ENCODE measurements at regions not wholly inside any gene's neighbourhood (a gene's known extent, or its start where the extent isn't known, plus 50 kb on each side); places are given as distances from the start of the nearest gene placed in this dataset.
"Not testable (repeated sequence)": the region's sequence is repeated elsewhere in the genome, so short reads cannot be mapped to it uniquely, and the experiment has no call there.

DNA sequence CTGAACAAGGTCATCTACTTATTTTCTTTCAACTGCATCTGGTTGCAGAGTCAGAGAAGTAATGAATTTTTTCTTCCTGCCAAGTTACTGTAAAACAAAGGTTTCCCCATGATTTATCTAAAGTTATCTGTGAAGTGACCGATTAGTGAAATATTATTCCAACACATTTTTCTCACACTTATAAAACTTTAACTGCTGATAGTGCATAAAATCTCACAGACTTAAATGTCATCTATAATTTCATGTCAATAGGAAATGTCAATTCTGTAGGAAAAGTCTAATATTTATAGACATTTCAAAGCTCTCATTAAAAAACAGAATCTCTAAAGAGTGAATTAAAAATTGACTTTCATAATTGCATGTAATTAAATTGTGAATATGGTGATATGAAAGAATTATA, 397.2 kb downstream of the SLITRK1 start:
- no peak for DNase-seq (ENCODE audit: low read depth, low spot score)

DNA sequence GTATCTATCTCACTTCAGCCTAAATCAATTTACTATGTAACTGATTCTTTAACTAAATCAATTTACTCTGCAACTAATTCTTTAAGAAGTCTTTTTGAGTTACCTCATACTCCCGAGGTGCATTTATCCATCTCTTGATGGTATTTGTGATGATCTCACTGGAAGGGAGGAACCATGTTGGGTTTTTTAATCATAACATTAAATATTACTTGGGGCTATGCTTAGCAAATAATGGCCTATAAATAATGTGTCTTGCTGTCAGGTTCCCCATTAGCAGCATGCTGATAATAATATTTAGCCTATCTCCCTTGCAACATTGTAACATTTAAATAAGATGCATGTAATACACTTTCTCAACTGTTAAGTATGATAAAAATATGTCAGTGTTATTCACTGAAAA, 411.3 kb downstream of the SLITRK1 start:
- DNase-seq (ENCODE audit: low read depth, low spot score): no peak

DNA sequence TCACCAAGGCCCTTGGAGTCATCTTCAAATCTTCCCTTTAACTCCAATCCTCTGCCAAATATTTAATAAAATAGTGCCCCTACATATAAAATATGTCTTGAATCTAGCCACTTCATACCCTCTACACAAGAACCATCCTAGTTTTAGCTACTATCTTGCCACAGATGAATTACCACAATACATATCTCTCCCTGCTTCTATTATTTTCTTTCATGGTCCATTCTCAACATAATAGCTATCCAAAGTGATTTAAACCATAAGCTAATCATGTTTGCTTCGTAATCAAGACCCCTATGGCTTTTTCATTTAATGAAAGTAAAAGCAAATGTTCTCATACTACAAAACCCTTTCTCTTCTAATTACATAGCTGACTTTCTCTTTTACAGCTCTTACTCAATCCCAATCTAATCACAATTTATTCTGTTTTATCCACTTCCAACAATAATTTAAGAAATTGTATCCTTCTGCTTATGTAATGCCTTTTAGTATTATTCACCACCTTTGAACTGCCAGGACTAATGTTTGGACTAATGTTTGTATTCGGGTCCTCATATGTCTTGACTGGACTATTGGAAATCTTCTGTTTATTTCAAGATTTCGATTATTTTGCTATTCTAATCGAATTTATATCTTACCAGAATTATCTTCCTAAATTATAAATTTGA, 412.0 kb downstream of the SLITRK1 start:
- no peak for DNase-seq (ENCODE audit: low read depth, low spot score)

DNA sequence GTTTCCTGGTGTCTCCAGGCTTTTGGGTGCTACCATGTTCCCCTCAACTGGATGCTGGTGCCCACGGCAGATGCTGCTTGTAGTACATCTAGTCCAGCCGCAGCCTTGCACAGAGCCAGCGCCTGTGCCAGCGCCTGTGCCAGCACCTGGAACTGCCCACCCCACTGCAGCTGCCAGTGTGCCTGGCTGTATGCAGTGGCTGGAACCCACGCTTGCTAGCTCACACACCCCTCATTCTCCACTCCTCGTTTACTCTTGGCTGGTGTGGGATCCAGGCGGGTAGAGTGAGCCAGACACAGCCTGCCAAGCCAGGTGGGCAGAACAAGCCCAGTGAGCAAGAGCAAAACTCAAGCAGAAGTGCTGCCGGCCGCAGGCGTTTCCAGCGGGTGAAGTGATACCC, 428.6 kb downstream of the SLITRK1 start:
- DNase-seq (ENCODE audit: low read depth, low spot score): no peak

DNA sequence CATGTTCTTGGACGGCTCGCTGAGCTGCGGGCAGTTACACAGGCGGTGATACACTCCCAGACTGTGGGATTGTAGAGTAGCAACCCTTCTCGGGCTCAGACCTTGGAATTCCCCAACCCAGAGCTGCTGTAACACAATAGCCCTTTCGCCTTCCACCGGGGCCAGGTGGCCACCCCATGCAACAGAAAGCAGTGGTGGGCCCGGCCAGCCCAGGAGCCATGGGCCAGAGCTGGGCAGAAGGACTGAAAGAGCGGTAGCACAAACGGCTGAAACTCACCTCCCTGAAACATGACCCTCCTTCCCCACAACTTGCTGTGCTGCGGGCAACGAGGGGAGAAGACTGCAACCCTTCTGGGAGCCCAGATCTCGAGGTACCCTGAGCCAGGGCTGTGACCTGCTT, 429.0 kb downstream of the SLITRK1 start:
- DNase-seq (ENCODE audit: low read depth, low spot score): no peak

DNA sequence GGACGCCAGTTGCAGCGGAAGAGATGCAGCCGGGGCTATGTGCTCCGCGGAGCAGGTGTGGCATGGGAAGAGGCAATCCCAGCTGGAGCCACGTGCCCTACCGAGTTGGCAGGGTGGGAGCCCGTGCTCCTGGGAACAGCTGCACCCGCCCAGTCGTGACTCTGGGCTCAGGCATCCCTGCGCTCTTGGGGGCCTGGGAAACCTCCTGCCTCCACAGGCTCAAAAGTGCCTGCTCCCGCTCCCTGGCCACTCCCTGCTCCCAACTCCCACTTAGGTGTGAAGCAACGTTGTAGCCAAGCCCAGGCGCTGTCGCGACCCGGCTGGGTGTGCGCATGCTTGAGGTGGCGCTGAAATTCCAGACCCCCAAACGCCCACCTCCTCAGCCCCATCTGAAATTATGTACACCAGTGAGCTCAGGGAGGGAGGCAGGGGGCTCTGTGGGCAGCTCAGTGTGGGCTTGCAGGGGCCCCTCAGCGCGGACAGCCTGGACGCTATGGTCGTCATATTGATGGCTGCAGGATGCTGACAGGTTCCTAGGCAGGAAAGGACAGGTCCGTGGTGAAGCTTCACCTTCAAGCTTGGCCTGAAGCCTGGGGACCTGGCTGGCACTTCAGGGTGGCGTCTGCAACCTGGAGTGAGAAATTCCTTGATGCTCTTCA, 429.9 kb downstream of the SLITRK1 start:
- no peak for DNase-seq (ENCODE audit: low read depth, low spot score)

DNA sequence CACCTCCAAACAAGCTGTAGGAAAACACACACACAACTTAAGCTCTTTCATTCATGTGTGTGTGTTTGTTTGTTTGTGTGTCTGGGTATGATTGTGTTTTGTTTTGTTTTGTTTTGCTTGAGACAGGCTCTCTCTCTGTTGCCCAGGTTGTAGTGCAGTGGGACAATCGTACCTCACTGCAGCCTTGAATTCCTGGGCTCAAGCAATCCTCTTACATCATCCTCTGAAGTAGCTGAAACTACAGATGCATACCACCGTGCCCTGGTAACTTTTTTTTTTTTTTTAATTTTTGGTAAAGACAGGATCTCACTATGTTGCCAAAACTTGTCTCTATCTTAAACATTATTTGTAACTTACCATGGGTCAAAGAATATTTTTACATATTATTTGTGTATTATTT, 431.7 kb downstream of the SLITRK1 start:
- DNase-seq (ENCODE audit: low read depth, low spot score): no peak

DNA sequence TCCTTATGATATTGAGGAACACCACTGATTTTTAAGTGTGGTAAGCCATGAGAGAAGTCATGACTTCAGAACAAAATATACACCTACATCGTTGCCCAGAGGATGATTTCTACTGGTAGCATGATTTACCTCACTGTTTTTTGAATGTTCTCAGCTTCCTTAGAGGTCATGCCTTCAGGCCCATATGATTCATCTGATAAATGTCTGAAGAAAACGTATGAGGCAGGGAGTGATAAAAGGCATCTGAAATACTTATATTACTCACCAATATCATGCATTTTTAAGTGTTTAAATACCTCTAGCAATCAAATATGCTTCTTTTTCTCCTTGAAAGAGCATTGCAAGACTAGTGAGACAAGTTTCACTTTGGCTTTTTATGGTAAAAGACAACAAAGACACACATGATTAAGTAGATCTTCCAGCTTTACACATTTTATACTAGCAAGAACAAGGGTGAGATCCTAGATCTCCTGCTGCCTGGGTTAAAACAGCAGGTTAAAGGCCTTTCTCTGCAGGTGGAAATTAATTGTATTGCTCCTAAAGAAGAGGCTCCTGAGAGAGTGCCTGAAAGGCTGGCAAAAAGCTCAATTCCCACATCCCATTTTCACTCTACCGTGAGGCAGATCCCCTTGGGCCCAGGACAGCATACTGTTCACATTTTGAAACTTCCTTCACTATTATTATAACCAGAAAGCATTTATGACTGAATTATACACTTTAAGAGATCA, 432.4 kb downstream of the SLITRK1 start:
- no peak for DNase-seq (ENCODE audit: low read depth, low spot score)

DNA sequence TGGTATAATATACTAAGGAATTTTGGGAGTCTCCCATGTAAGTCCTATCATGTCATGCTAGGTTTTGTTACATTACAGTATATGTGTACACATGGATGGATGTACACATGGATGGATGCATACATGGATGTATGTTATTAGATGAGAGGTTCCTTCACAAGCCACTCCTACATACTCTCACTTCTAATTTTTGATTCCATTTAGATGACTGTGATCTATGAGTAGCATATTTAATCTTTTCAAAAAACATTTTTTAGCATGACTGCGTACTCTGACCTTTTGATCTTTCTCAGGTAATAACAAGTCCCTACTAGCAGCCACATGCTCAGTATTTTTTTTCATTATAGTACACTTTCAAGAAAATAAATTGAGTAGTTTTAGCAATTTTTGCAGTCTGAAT, 441.8 kb downstream of the SLITRK1 start:
- no peak for DNase-seq (ENCODE audit: low read depth, low spot score)

DNA sequence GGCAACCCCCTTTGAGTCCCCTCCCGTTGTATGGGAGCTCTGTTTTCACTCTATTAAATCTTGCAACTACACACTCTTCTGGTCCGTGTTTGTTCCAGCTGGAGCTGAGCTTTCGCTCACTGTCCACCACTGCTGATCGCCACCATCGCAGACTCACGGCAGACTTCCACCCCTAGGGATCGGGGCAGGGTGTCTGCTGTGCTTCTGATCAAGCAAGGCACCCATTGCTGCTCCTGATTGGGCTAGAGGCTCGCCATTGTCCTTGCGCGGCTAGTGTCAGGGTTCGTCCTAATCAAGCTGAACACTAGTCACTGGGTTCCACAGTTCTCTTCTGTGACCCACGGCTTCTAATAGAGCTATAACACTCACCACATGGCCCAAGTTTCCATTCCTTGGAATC, 442.8 kb downstream of the SLITRK1 start:
- DNase-seq (ENCODE audit: low read depth, low spot score): not testable (repeated sequence)

DNA sequence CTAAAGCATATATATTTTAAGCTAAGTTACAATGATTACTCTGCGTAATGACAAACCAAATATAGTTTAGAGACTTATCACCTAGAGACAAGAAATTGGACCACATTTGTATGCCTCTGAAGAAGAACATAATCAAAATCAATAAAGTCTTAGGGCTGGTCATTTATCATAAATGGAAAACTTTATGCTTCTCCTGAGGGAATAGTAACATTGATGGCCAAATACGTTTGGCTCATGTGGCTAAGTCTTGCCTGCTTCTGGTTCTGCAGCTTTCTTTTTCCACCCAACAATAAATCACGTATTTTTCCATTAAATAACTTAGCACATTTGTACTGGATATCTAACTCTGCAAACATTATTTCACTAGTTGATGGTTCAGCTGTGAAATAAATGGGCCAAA, 458.4 kb downstream of the SLITRK1 start:
- no peak for DNase-seq (ENCODE audit: low read depth, low spot score)

DNA sequence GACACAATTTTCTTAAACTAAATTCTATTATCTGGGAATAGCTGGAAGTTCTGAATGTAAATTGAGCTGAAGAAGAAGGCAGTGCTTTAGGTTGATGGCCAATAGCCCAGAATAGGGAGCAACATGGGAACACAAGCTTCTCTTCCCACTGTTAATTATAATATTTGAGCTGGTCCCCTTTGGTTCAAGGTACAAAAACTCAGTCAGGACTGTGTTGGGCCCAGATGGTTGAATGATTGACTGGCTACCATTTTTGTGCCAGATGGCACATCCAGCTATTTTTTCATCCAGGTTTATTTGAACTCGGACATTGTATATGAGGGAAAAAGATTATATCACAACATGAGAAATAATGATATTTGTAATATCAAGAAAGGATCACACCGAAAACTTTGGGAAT, 458.9 kb downstream of the SLITRK1 start:
- no peak for DNase-seq (ENCODE audit: low read depth, low spot score)

DNA sequence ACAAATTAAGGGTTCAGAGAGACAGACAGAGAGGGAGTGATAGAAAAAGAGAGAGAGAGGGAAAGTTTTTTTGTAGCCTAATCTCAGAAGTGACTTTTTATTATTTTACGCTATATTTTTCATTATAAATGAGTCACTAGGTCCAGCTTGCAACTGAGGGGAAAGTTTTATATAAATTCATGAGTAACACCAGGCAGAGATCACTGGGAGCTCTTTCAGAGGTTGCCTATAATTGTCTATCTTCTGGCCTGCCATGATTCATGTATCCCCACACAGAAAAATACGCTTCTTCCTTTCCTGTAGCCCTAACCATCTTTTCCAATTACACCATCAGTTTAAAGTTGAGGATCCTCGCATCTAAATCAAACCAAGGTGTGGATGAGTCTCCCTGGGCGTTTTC, 467.9 kb downstream of the SLITRK1 start:
- no peak for DNase-seq (ENCODE audit: low read depth, low spot score)

DNA sequence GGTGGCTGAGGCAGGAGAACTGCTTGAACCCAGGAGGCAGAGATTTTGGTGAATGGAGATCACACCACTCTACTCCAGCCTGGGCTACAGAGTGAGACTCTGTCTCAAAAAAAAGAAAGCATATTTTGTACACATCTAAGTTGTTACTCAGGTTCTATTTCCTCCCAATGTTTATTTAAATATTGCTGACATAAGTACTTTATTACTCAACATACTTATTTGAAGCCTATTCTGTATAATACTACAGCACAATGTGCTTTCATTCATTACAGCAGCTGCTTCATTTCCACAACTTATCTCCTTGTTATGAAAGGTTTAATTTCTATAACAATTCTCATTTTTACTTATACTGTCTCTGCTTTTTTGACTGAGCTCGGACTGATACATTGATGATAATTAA, 495.7 kb downstream of the SLITRK1 start:
- DNase-seq (ENCODE audit: low read depth, low spot score): no peak

DNA sequence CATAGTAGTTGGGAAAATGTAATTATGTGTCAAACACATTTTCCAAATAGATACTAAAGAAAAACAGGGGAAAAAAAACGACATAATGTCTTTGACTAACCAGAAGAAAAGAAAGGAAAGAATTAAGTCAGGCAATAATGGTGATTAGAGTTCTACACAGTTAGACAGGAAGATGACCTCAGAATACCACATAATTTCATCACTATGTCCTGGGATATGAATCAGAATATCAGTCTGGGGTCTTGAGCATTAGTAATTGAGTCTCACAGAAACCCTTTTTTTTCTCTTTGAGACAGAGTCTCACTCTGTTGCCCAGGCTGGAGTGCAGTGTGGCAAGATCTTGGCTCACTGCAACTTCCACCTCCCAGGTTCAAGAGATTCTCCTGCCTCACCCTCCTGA, 503.4 kb downstream of the SLITRK1 start:
- DNase-seq (ENCODE audit: low read depth, low spot score): no peak

DNA sequence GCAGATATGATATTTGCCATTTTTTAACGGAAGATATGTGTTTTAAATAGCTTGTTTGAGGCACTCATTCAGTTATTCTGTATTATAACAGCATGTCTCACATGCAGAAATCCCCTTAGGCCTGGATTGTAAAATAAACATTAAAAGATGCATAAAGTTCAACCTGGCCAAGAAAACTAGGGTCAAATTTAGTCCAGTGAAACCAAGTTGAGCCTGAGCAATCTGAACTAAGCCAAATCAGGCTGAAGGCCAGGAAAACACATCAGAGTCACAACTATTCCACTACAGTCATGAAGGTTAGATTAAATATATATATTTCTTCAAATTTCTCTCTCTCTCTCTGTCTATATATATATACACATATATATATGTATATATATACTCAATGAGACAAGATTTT, 504.8 kb downstream of the SLITRK1 start:
- DNase-seq (ENCODE audit: low read depth, low spot score): no peak

DNA sequence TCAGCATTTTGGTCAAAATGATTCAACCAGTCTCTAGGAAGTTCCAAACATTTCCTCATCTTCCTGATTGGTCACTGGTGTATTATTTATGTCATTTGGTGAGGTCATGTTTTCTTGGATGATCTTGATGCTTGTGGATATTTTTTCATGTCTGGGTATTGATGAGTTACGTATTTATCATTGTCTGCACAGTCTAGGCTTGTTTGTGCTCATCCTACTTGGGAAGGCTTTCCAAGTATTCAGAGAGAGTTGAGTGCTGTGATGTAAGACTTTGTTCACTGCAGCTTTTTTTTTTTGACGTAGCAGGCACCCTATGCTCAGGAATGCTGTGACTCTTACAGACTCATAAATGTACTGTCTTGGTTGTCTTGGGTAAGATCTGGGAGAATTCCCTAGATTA, 509.5 kb downstream of the SLITRK1 start:
- DNase-seq (ENCODE audit: low read depth, low spot score): no peak

DNA sequence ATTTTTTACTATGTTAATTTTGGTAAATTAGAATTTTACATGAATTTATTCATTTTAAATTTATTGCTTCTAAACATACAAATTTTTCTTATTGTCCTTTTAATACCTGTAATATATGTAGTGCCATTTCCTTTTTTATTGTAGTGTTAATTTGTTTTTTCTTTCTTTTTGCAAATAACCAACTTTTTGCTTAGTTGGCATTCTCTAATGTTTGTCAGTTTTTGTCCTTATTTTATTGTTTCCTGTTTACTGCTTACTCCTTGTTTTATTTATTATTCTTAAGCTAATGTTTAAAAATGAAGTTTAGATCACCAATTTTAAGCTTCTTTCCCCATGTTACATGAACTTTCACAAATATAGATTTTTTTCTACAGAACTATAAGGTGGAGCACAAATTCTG, 516.6 kb downstream of the SLITRK1 start:
- no peak for DNase-seq (ENCODE audit: low read depth, low spot score)

DNA sequence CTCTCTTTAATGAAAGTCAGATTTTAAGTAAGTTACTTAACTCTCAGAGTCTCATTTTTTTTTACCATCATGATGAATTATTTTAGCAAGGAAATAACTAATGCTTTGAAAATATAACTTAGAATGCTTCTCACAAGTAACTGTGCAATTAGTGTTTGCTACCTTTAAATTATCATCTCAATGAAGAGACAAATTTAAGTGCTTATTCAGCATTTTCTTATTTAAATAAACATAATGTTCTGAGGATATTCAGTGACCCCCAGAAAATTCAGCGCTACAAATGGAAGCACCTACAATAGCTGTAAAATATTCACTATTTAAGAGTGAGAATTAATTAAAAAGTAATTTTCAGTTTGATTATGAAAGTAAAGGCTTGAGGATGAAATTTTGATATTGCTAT, 527.2 kb downstream of the SLITRK1 start:
- no peak for DNase-seq (ENCODE audit: low read depth, low spot score)

DNA sequence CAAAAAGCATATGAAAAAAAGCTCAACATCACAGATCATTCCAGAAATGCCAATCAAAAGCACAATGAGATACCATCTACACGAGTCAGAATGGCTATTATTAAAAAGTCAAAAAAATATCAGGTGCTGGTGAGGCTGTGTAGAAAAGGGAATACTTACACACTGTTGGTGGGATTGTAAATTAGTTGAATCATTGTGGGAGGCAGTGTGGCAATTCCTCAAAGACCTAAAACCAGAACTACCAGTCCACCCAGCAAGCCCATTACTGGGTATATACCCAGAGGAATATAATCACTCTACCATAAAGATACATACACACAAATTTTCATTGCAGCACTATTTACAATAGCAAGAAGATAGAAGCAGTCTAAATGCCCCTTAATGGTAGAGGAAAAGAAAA, 529.9 kb downstream of the SLITRK1 start:
- DNase-seq (ENCODE audit: low read depth, low spot score): no peak

DNA sequence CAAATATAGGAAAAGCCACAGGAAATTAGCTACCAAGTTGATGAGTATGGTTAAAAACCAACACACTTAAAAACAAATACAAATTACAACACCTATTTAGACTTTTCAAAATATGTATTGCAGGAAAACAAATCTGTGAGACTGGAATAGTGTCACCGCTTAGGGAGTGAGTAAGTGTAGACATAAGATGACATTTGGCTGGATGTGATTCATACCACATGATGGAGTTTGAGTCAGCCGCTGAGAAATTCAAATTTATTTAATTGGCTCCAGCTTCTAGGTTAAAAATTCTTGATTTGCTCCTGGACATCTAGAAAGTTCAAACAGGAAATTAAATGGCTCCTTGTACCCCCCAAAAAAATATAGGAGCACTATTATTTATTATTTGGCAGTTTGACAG, 531.7 kb downstream of the SLITRK1 start:
- no peak for DNase-seq (ENCODE audit: low read depth, low spot score)

DNA sequence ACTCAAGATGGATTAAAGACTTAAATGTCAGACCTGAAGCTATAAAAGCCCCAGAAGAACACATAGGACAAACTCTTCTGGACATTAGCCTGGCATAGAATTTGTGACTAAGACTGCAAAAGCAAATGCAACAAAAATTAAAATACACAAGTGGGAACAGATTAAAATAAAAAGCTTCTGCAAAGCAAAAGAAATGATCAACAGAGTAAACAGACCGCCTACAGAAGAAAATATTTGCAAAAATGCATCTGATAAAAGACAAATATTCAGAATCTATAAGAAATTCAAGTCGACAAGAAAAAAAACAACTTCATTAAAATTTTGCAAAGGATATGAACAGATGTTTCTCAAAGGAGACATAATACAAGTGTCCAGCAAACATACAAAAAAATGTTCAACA, 537.8 kb downstream of the SLITRK1 start:
- DNase-seq (ENCODE audit: low read depth, low spot score): no peak

DNA sequence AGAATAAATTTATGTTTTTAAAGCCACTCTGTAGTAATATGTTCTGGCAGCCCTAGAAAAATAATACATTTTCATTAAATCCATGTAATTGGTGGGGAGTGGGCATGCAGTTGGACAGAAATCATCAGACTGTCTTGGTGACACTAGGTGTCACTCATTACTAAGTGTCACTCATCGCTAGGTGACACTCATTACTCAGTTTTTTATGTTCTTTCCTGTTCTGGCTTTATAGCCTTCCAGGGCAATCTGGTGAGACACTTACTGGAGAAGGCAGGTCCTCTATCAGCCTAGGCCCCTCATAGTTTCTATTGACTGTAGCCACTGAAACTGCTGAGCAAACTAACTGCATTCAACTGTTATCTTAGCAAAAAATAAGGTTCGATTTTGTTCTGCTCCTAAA, 542.1 kb downstream of the SLITRK1 start:
- no peak for DNase-seq (ENCODE audit: low read depth, low spot score)
